SJSA1 (cell line): ENCODE measurements at regions not wholly inside any gene's neighbourhood (a gene's known extent, or its start where the extent isn't known, plus 50 kb on each side); places are given as distances from the start of the nearest gene placed in this dataset.

Experiments used
- DNase-seq, 2 experiments: peaks; one replicate each; pipeline ENCODE4 v3.0.0-alpha.2; 2015 to 2020; ENCODE audit warnings: low spot score in 2 of 2, low read depth in 1 of 2
- H3K27ac ChIP-seq: fragments of 250-450 bp; sonication (Bioruptor Pico); 2 replicates; pipeline ENCODE4 v1.5.1; 2020; ENCODE audit warnings: mild to moderate bottlenecking, moderate library complexity
- H3K27me3 ChIP-seq: fragments of 250-450 bp; sonication (Bioruptor Pico); replicated peaks from 2 replicates; pipeline ENCODE4 v1.5.1; 2020; ENCODE audit warnings: mild to moderate bottlenecking, moderate library complexity
- H3K36me3 ChIP-seq: fragments of 250-450 bp; sonication (Bioruptor Pico); 2 replicates; pipeline ENCODE4 v1.5.1; 2020; ENCODE audit warnings: mild to moderate bottlenecking
- H3K4me1 ChIP-seq: fragments of 250-450 bp; sonication (Bioruptor Pico); replicated peaks from 2 replicates; pipeline ENCODE4 v1.6.1; 2021; ENCODE audit warnings: mild to moderate bottlenecking
- H3K4me3 ChIP-seq: fragments of 250-450 bp; sonication (Bioruptor Pico); 2 replicates; pipeline ENCODE4 v1.5.1; 2020; ENCODE audit warnings: mild to moderate bottlenecking
- H3K9me3 ChIP-seq: fragments of 250-450 bp; sonication (Bioruptor Pico); replicated peaks from 2 replicates; pipeline ENCODE4 v1.5.1; 2020; ENCODE audit warnings: mild to moderate bottlenecking

DNA sequence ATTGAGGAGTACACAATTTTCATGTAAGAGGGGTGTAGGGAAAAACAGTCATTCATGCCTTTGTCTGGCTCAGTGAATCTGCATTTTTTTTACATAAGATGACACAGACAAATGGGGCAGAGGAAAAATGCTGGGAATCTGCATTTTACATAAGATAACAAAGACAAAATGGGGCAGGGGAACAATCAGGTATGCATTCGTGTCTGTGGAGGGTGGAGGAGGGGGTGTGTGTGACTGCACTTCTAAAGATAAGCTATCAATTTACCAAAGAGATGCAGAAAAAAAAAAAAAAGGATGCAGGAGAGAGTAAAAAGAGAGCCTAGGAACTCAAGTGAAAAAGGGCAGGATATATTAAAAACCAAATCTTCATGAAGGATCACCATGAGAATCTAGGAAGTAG is 637.4 kb downstream of the ZNF674 start:
- no peak overlapping the region for H3K4me3 ChIP-seq
- no peaks in the 10 kb centered on the region for H3K4me1 ChIP-seq
- H3K36me3 ChIP-seq = no peaks in the 10 kb centered on the region
- no peaks in the 10 kb centered on the region for H3K9me3 ChIP-seq
- no peak overlapping the region for H3K27ac ChIP-seq
- no peak for DNase-seq
- no peaks in the 10 kb centered on the region for H3K27me3 ChIP-seq

DNA sequence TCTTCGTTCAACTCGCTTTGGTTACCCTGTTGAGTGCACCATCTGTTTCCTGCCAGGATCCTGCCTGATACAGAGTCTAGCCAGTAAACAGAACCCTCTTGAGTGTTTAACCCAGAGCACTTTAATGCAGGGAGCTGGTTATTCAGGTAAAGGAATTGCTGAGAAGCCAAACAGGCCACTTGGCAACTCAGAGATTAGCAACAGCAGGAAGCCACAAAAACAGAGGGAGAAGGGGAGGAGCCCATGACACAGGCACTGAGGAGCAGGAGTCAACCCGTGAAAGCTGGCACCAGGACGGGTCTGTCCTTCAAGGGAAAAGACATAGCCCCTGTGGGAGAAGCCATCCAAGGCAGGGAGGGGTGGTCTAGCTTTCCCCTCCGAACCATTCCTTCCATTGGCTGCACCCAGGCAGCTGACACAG is 641.4 kb downstream of the ZNF674 start:
- no peaks in the 10 kb centered on the region for H3K4me1 ChIP-seq
- no peaks in the 10 kb centered on the region for H3K36me3 ChIP-seq
- H3K27ac ChIP-seq = no peak overlapping the region
- no peak overlapping the region for H3K4me3 ChIP-seq
- H3K27me3 ChIP-seq = no peaks in the 10 kb centered on the region
- no peak for DNase-seq
- H3K9me3 ChIP-seq = no peaks in the 10 kb centered on the region

DNA sequence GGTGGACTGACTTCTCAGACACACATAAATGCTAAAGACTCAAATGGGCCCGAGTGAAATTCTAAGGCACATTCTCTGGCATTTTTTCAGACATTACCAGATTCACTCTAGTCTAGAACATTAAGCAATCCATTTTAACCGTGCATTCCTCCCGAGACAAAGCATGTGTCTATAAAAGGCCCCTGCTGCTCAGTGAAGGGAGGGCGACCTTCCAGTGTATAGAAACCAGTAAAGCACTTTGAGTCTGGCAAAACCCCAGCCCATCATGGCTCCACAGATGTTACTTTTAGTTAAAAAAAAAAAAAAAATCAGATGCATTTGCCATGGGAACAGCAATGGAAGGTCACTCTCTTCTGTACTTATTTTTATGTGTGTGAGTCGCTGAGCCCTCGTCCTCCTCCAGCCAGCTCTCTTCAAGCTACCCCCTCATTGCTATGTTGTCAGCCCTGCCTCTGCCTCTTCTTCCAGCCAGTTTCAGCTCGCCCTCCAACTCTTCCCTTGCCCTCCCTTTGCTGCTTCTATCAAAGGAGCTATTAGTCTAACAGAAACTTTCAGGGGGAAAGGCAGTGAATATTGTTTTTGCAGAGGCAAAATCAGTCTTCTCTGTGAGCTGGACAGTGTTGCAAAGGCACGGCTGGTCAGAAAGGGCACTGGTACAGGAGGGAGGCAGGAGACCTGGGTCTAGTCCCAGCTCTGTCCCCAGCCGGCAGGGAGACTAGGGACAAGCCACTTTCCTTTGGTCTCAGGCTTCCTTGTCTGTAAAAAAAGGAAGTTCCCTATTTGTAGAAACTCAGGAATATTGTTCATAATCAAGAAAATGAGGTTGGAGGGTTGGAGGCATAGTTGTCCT is 644.2 kb downstream of the ZNF674 start:
- Histone ChIP-seq H3K36me3 (no peaks in the 10 kb centered on the region), H3K27ac (no peak overlapping the region)
- no peak for DNase-seq

DNA sequence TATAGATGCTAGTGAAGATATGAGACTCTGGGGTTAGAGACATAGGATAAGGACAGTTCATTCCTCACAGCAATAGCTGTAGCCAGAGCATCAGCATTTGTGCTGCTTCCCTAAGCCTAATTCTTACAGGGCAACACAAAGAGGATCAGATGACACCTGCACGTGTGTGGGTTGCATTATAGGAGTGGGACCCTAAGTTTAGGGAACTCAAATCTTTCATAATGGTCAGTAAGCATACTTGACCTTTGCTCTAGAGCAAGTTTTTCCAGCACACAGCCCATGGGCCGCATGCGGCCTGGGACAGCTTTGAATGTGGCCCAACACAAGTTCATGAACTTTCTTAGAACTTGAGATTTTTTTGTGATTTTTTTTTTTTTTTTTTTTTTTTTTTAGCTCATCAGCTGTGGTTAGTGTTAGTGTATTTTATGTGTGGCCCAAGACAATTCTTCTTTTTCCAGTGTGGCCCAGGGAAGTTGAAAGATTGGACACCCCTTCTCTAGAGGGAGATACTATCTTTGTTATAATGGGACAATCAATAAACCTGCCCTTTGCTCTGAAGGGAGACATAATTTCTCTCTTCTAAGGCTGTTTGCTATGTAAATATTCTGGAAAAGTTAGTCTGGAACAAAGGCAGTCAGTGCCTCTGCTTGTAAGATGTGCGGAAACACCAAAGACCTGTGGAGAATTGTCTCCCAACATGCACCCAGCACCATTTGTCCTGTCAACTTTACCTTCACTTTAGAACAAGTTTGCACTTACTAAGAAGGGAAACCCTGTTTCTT is 650.2 kb downstream of the ZNF674 start:
- no peak for DNase-seq
- Histone ChIP-seq H3K27ac (no peak overlapping the region), H3K36me3 (no peaks in the 10 kb centered on the region), H3K9me3 (no peaks in the 10 kb centered on the region), H3K4me1 (no peaks in the 10 kb centered on the region), H3K27me3 (no peaks in the 10 kb centered on the region), H3K4me3 (no peak overlapping the region)

More for the DNA sequence above, 644.2 kb downstream of the ZNF674 start:
- no peaks in the 10 kb centered on the region for H3K27me3 ChIP-seq
- no peaks in the 10 kb centered on the region for H3K4me1 ChIP-seq
- H3K4me3 ChIP-seq = no peak overlapping the region
- no peaks in the 10 kb centered on the region for H3K9me3 ChIP-seq

DNA sequence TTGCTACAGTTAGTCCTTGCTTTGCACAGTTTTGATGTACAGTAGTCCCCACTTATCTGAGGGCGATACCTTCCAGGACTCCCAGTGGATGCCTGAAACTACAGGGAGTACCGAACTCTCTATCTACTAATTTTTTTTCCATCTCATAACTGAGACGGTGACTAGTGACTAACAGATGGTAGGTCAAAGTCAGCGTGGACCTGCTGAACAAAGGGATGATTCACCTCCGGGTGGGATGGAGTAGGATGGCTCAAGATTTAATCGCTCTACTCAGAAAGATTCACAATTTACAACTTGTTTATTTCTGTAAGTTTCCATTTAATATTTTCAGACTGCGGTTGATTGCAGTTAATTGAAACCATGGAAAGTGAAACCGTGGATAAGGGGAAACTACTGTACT is 655.8 kb downstream of the ZNF674 start:
- DNase-seq = no peak
- Histone ChIP-seq H3K4me3 (no peak overlapping the region), H3K4me1 (no peaks in the 10 kb centered on the region; the same call in 1 of the 2 replicates), H3K27me3 (no peaks in the 10 kb centered on the region), H3K36me3 (no peaks in the 10 kb centered on the region), H3K9me3 (no peaks in the 10 kb centered on the region), H3K27ac (no peak overlapping the region)

DNA sequence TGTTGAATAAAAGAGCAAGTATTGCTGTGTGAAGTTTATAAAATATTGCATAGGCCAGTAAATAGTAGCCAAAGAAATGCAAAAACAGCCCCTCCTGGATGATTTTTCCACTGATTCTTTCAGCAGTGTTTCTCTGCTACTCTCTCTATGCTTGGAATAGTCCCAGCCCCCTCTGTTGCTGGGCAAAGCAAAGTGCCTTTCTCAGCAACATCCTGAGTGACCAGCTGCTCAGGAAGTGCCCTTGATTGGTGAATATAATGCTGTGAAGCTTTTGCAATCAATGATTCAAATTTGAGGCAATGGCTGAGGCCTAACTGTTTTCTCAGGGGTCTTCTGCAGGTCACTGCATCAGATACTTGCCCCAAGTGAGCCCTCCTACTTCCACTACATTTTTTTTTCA is 656.7 kb downstream of the ZNF674 start:
- Histone ChIP-seq H3K9me3 (no peaks in the 10 kb centered on the region), H3K36me3 (no peaks in the 10 kb centered on the region), H3K4me3 (no peak overlapping the region), H3K27ac (no peak overlapping the region), H3K4me1 (no peaks in the 10 kb centered on the region; the same call in 1 of the 2 replicates), H3K27me3 (no peaks in the 10 kb centered on the region)
- no peak for DNase-seq

DNA sequence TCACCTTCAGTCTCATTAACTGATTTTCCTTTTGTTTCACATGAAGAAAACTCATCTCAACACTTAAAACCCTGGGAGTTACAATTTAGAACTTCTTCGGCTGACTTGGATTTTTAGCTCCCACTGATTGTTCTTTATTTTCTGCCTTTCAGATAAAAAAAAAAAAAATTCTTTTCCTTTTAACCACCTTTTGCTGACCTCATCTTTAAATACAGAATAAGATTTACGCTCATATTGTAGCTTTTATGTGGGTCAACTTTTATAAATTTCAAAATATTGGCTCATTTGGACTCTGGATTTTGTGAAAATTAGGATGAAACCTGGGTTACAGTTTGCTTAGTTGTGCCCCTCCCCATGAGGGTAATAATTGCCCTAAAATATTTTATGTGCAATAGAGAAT is 659.3 kb downstream of the ZNF674 start:
- Histone ChIP-seq H3K4me1 (no peaks in the 10 kb centered on the region; the same call in 1 of the 2 replicates), H3K27me3 (no peaks in the 10 kb centered on the region), H3K36me3 (no peaks in the 10 kb centered on the region), H3K27ac (no peak overlapping the region), H3K4me3 (no peak overlapping the region), H3K9me3 (no peaks in the 10 kb centered on the region)
- DNase-seq = no peak

DNA sequence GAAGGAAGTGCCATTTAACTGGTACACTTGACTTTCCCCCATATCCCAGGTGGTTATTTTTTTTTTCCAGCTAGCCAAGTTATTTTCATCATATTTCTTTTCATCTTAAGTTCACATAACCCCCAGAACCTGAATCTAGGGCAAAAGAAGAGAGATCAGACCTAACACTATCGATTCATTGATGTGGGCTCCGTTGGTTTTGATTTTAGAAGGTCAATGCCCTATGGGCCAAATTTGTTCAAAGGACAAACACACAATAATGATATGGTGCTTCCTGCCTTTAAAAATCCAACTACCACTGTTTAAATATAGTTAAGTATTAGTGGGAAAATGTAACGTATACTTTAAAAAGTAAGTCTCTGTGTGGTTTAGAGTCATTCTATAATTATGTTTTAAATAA is 665.7 kb downstream of the ZNF674 start:
- H3K4me3 ChIP-seq = no peak overlapping the region
- H3K4me1 ChIP-seq = no peaks in the 10 kb centered on the region
- no peaks in the 10 kb centered on the region for H3K36me3 ChIP-seq
- H3K9me3 ChIP-seq = no peaks in the 10 kb centered on the region
- H3K27me3 ChIP-seq = no peaks in the 10 kb centered on the region
- no peak for DNase-seq
- H3K27ac ChIP-seq = no peak overlapping the region

DNA sequence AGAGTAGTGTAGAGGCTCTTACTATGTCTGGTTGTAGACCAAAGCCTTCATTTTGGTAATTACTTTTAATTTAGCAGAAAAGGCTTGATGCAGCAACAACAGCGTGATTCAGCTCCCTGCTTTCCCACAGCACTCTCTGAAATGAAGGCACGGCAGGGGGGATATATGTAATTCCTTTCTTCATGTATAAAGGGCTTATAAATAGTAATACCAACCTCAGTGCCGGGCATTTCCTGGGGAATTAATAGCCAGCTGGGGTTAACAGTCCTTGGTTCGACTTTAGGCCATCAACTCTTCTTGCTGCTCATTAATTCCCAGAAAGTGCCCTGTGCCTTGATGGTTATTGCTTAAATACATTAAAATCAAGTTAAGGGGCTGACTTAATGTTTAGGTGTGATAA is 669.0 kb downstream of the ZNF674 start:
- Histone ChIP-seq H3K9me3 (no peaks in the 10 kb centered on the region), H3K4me1 (no peaks in the 10 kb centered on the region), H3K4me3 (no peak overlapping the region), H3K27me3 (no peaks in the 10 kb centered on the region), H3K27ac (no peak overlapping the region), H3K36me3 (no peaks in the 10 kb centered on the region)
- no peak for DNase-seq

DNA sequence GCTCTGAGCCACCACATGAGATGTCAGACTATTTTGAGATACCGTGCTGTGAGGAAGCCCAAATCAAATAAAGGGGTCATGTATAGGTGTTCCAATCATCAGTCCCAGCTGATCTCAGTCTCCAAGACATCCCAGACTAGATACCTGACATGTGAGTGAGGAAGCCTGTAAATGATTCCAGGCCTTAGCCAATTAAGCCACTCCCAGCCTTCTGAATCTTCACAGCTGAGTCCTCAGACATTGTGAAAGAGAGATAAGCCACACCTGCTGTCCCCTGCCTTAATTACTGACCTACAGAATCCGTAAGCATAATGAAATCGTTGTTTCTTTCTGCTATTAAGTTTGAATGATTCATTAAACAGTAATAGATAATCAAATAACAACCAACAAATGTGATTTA is 671.4 kb downstream of the ZNF674 start:
- Histone ChIP-seq H3K9me3 (no peaks in the 10 kb centered on the region), H3K27ac (no peak overlapping the region), H3K4me1 (no peaks in the 10 kb centered on the region), H3K27me3 (no peaks in the 10 kb centered on the region), H3K36me3 (no peaks in the 10 kb centered on the region), H3K4me3 (no peak overlapping the region)
- no peak for DNase-seq

DNA sequence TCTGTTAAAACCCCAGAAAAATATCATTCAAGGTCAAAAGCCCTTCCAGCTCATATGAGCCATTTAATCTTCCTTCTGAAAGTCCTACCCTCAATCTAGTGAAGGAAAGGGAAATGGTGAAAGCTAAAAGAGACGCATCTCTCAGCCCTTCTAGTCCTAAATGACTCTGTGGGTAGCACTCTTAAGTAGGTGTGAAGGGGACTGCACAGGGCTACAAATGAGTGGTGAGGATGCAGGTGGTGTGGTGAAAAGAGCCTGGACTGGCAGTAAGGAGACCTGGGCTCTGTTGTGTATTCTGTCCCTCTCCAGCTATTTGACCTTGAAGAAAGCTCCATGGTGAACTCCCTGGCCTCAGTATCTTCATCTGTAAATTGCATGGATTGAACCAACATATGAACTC is 671.8 kb upstream of the DIPK2B start:
- Histone ChIP-seq H3K4me3 (no peak overlapping the region), H3K9me3 (no peaks in the 10 kb centered on the region), H3K27ac (no peak overlapping the region), H3K4me1 (no peaks in the 10 kb centered on the region), H3K36me3 (no peaks in the 10 kb centered on the region), H3K27me3 (no peaks in the 10 kb centered on the region)
- DNase-seq = no peak

DNA sequence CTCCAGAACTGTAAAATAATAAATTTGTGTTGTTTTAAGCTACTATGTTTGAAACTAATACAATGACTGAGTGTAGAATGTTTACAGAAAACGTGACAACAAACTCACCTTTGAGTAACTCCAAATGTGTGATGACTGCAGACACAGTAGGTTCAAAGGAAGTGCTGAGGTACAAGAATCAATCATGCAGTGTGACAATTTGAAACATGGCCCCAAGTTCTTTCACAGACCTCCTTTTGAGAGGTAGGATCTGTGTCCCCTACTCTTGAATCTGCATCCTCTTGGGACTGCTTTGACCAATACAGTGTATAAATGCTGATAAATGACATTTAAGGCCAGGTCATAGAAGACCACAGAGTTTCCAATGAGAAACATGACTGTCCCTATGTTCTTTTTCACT is 667.7 kb upstream of the DIPK2B start:
- no peaks in the 10 kb centered on the region for H3K27me3 ChIP-seq
- no peak overlapping the region for H3K4me3 ChIP-seq
- H3K9me3 ChIP-seq = no peaks in the 10 kb centered on the region
- no peaks in the 10 kb centered on the region for H3K36me3 ChIP-seq
- H3K27ac ChIP-seq = no peak overlapping the region
- H3K4me1 ChIP-seq = no peaks in the 10 kb centered on the region
- DNase-seq = no peak

DNA sequence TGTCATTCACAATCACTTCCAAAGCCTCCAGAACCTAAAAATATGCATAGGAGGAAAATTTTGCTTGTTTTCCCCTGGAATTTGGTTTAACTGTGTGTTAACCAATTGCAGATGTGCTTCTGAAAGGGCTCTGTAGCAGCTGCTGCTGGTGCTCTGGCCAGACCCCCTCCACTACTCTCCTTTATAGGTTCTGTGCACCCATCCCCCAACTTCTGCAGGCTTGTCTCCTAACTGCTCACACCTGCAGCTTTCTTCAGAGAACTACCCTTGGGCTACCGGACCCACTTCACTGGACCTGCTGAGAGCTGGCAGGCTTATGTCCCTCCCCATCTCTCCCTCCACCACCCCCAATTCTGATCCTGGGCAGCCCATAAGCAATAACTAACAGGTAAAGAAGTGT is 662.1 kb upstream of the DIPK2B start:
- H3K27ac ChIP-seq = no peak overlapping the region
- DNase-seq = no peak
- H3K4me1 ChIP-seq = no peaks in the 10 kb centered on the region
- no peak overlapping the region for H3K4me3 ChIP-seq
- H3K9me3 ChIP-seq = no peaks in the 10 kb centered on the region
- no peaks in the 10 kb centered on the region for H3K36me3 ChIP-seq
- no peaks in the 10 kb centered on the region for H3K27me3 ChIP-seq

DNA sequence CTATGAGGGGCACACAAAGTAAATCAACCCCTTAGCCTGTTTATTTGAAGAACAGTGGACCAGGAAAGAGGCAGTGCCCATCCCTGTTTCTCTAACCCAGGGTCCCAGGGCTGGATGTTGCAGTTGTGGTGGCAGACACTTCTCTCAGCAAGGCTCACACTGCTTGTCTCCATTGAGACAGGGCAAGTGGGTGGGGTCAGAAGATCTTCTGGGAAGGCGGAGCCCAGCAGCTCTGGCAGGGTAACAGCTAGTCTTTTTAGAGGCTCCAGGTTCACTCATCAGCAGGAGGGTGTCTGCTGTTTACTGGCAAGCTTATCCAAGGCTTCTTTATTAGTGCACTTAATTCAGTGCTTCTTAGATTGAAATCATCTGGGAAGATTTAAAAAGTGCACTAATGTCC is 659.8 kb upstream of the DIPK2B start:
- Histone ChIP-seq H3K36me3 (no peaks in the 10 kb centered on the region), H3K4me3 (no peak overlapping the region), H3K9me3 (no peaks in the 10 kb centered on the region), H3K27me3 (no peaks in the 10 kb centered on the region), H3K4me1 (no peaks in the 10 kb centered on the region), H3K27ac (no peak overlapping the region)
- DNase-seq = no peak
